IPS DF 6.9 (cell line): ENCODE measurements at regions not wholly inside any gene's neighbourhood (a gene's known extent, or its start where the extent isn't known, plus 50 kb on each side); places are given as distances from the start of the nearest gene placed in this dataset.
"Not testable (repeated sequence)": the region's sequence is repeated elsewhere in the genome, so short reads cannot be mapped to it uniquely, and the experiment has no call there.

Experiments
- DNase-seq: peaks from one replicate; pipeline ENCODE4 v3.0.0-alpha.2; 2013; ENCODE audit warnings: low read depth, low spot score
- H3K27ac ChIP-seq: one replicate; pipeline ENCODE4 v1.5.1; 2013; ENCODE audit warnings: low read length, control low read depth
- H3K27me3 ChIP-seq: 2 replicates; pipeline ENCODE4 v1.6.1; 2013; ENCODE audit warnings: mild to moderate bottlenecking, low read length; ENCODE audit not compliant: control insufficient read depth, insufficient read depth
- H3K36me3 ChIP-seq: 2 replicates; pipeline ENCODE4 v1.6.1; 2013; ENCODE audit warnings: low read length; ENCODE audit not compliant: control insufficient read depth, insufficient read depth
- H3K4me1 ChIP-seq: 2 replicates; pipeline ENCODE4 v1.6.1; 2013; ENCODE audit warnings: low read length; ENCODE audit not compliant: control insufficient read depth, insufficient read depth
- H3K4me3 ChIP-seq: 2 replicates; pipeline ENCODE4 v1.5.1; 2013; ENCODE audit warnings: mild to moderate bottlenecking, low read length
- H3K9me3 ChIP-seq: 2 replicates; pipeline ENCODE4 v1.6.1; 2013; ENCODE audit warnings: low read length, inconsistent platforms; ENCODE audit not compliant: control insufficient read depth, insufficient read depth
- WGBS: extraction: QIAGEN DNeasy Blood & Tissue Kit; methylation state at CpG from one replicate; pipeline ENCODE4 v1.1.7; 2013; ENCODE audit warnings: mixed read lengths, missing lambda C conversion rate; ENCODE audit not compliant: insufficient read length, insufficient coverage; 5-methylcytosine and 5-hydroxymethylcytosine counted together

DNA sequence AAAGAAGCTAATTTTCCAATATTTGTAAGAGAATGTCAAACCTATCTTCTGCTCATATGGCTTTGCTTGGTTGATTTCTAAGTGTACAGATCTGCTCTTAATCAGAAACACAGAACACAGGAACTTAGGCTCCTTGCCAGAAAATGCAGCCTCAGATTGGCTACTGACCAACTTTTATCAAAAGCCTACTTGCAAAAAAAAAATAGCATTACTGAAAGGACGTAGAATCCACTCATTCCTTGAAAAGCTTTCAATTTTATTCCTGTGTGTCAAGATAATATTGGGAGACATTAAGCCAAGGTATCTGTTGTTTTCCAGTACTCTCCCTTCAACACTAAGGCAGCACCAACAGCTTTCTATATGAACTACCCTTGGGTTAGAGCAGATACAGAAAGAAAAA is 127.6 kb upstream of the INTU start:
- no peak for DNase-seq
- no peaks in the 10 kb centered on the region for H3K36me3 ChIP-seq
- peaks cover 4% of the 10 kb centered on the region; the same call in 1 of the 2 replicates for H3K4me1 ChIP-seq
- no CpG with 5 or more reads among the region's 1 CpG for WGBS
- H3K9me3 ChIP-seq = no peaks in the 10 kb centered on the region
- H3K27me3 ChIP-seq = no peaks in the 10 kb centered on the region
- H3K4me3 ChIP-seq = no peak overlapping the region
- no peak overlapping the region for H3K27ac ChIP-seq

DNA sequence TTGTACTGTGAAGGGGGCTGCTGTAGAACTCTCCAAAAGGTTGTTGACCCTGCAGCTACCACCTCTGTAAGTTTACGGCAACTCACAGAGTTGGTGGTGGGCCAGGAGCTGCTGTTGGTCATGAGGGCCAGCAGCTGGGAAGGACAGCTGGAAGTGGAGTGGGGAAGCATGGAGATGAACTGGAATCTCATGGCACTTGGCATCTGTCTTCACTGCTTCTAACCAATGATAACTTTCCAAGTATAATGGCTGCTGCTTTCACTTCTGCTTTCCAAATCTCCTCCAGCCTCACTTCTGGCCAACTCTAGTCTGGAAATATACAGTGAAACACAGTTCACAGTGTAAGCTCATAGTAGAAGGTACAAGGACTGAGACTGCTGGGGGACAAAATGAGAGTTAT is 126.5 kb upstream of the INTU start:
- Histone ChIP-seq H3K36me3 (no peaks in the 10 kb centered on the region), H3K4me3 (no peak overlapping the region), H3K27me3 (no peaks in the 10 kb centered on the region), H3K9me3 (no peaks in the 10 kb centered on the region), H3K27ac (no peak overlapping the region), H3K4me1 (peaks cover 4% of the 10 kb centered on the region; the same call in 1 of the 2 replicates)
- no peak for DNase-seq
- no CpG with 5 or more reads among the region's 1 CpG for WGBS

DNA sequence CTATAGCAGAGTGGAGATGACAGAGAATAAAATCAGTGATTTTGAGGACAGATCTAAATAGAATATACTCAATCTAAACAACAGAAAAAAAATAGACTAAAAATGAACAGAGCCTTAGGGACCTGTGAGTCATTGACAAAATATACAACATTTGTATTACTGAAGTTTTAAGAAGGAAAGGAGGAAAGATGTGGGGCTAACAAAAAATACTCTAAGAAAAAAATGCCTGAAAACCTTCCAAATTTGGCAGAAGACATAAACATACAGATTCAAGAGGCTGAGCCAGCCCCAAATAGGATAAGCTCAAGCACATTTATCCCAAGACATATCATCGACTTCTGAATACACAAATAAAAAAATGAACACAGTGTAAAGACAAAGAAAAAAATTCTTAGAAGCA is 123.6 kb upstream of the INTU start:
- no peaks in the 10 kb centered on the region for H3K36me3 ChIP-seq
- H3K4me1 ChIP-seq = peaks cover 4% of the 10 kb centered on the region; the same call in 1 of the 2 replicates
- no peak overlapping the region for H3K27ac ChIP-seq
- no peaks in the 10 kb centered on the region for H3K27me3 ChIP-seq
- WGBS = no CpG with 5 or more reads among the region's 1 CpG
- no peak overlapping the region for H3K4me3 ChIP-seq
- no peaks in the 10 kb centered on the region for H3K9me3 ChIP-seq
- no peak for DNase-seq

DNA sequence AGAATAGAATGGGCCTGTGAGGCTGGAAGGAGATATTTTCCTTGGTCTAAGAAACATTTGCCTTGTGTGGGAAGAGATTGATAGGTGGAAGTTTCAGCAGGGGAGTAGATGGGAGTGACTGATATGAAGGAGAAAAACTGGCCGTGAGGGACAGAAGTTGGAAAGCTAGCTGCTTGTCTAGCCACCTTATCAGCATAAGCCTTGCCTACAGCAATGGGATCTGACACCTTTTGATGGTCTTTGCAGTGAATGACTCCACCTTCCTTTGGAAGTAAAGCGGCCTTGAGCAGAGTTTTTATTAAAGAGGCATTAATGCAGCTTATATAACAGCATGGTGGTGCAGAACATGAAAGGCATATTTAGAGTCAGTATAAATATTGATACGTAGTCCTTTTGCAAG is 120.1 kb upstream of the INTU start:
- H3K4me1 ChIP-seq, DNase-seq: not testable (repeated sequence)
- WGBS = no CpG with 5 or more reads among the region's 3 CpGs

DNA sequence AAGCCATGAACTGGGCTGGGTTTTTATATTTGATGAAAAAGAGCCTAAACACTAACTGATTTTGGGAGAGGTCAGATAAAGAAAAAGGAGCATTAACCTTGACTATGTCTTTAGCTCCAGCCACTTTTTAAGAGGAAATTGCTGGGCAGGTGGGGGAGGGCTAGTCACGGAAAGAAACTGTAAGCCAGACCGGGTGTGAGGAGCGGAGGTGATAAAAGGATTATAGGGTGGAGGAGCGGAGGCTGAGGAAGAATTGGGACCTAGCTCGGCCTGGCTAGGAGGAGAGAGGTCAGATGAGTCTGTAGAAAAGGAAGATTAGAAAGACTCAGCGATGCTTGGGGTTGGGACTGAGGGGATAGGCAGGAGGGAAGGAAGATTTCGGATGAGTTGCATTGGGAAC is 117.5 kb upstream of the INTU start:
- not testable (repeated sequence) for H3K4me3 ChIP-seq, H3K27ac ChIP-seq, DNase-seq, H3K4me1 ChIP-seq, H3K27me3 ChIP-seq, H3K9me3 ChIP-seq, H3K36me3 ChIP-seq
- no CpG with 5 or more reads among the region's 7 CpGs for WGBS

More for the DNA sequence above, 120.1 kb upstream of the INTU start:
- H3K27me3 ChIP-seq, H3K36me3 ChIP-seq, H3K4me3 ChIP-seq, H3K27ac ChIP-seq, H3K9me3 ChIP-seq: not testable (repeated sequence)

DNA sequence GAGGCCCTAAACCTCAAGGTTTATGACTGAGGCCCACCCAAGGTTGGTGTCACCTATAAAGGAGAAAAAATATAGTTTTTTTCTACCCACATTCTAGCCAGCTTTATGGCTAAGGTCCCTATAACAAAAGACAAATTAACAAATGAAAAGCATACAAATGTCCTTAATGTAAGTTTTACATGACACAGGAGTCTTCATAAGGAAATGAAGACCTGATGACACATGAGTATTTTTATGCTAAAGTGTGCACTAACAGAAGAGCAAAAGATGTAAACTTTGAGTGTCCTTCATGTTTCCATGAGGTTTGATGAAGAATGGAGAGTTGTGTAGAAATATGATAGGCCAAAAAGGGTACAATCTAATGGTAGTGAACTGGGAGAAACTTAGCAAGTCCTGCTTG is 114.7 kb upstream of the INTU start:
- Histone ChIP-seq H3K36me3 (no peaks in the 10 kb centered on the region), H3K4me3 (no peak overlapping the region), H3K27me3 (no peaks in the 10 kb centered on the region), H3K27ac (no peak overlapping the region), H3K4me1 (peaks cover 2% of the 10 kb centered on the region; the same call in 1 of the 2 replicates), H3K9me3 (no peaks in the 10 kb centered on the region)
- no peak for DNase-seq

DNA sequence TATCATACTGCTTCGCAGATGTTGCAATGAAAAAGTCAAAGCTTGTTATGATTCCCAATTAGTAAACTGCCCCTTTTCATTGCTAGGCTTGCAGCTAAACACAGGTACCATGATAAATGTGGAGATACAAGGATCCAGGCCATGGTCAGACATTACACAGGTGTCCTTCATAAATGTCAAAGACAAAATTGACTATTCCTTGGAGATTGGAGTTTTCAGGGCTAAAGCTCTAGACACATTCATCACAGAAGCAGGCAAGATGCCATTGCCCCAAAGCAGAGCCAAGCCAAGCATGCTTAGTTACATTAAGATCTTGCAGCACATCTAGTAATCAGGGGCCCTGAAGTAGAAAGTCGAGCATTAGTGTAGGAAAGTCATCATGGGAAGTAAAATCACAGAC is 111.3 kb upstream of the INTU start:
- H3K4me1 ChIP-seq = peaks cover 2% of the 10 kb centered on the region; the same call in 1 of the 2 replicates
- no peak for DNase-seq
- no CpG with 5 or more reads among the region's 2 CpGs for WGBS

DNA sequence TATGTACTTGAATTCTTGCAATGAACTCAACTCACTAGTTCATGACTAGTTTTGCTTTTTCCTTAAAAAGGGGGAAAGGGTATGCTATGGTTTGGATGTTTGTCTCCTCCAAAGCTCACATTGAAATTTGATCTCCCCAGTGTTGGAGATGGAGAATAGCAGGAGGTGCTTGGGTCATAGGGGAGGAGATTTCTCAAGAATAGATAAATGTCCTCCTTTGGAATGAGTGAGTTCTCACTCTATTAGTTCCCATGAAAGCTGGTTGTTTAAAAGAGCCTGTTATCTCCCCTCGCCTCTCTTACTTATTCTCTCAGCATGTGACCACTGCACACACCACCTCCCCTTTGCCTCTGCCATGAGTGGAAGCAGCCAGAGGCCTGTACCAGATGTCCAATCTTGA is 109.4 kb upstream of the INTU start:
- WGBS = no CpG with 5 or more reads among the region's 1 CpG
- no peaks in the 10 kb centered on the region for H3K27me3 ChIP-seq
- H3K9me3 ChIP-seq = no peaks in the 10 kb centered on the region
- no peak for DNase-seq
- peaks cover 2% of the 10 kb centered on the region; the same call in 1 of the 2 replicates for H3K4me1 ChIP-seq
- no peak overlapping the region for H3K4me3 ChIP-seq
- H3K27ac ChIP-seq = no peak overlapping the region
- H3K36me3 ChIP-seq = no peaks in the 10 kb centered on the region

More for the DNA sequence above, 111.3 kb upstream of the INTU start:
- no peaks in the 10 kb centered on the region for H3K36me3 ChIP-seq
- no peaks in the 10 kb centered on the region for H3K27me3 ChIP-seq
- H3K27ac ChIP-seq = no peak overlapping the region
- no peaks in the 10 kb centered on the region for H3K9me3 ChIP-seq
- no peak overlapping the region for H3K4me3 ChIP-seq

DNA sequence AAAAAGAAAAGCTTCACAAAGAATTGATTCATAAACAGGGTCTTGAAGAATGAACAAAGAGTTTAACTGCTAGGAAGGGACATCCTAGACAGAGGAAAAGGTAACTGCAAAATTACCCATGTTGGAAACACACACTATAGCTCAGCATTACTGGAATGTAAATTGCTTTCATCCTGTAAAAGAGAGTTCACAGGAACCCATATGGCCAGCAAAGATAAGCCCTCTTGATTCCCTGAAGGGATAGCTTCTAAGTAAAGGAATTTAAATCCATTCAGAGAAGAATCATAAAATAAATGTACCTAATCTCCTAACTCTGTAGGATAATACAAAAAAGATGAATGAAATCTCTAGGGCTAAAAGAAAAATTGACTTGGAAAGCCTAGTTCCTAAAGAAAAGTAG is 107.1 kb upstream of the INTU start:
- no peak overlapping the region for H3K27ac ChIP-seq
- no peaks in the 10 kb centered on the region for H3K36me3 ChIP-seq
- no peaks in the 10 kb centered on the region for H3K27me3 ChIP-seq
- H3K9me3 ChIP-seq = no peaks in the 10 kb centered on the region
- no peak for DNase-seq
- H3K4me3 ChIP-seq = no peak overlapping the region
- no peaks in the 10 kb centered on the region; the same call in 1 of the 2 replicates for H3K4me1 ChIP-seq

DNA sequence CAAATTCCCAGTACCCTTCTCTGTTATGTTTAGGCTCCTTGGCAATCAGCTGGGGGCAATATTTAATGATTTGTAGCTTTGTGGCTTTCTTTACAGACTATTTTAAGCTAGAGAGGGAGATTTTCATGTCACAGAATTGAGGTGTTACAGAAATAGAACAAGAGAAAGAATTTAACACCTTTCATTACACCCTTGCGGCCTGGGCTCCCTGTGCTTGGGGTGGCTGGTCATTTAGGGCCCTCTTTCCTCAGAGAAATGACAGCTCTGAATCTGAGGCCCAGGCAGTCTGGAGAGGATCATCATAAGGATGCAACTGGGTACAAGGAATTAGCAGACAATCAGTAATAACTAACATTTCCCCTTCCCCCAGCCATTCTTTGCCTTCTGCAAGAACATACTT is 104.5 kb upstream of the INTU start:
- DNase-seq = no peak
- no peaks in the 10 kb centered on the region for H3K27me3 ChIP-seq
- no peaks in the 10 kb centered on the region for H3K36me3 ChIP-seq
- H3K4me1 ChIP-seq = no peaks in the 10 kb centered on the region
- WGBS = no CpG with 5 or more reads among the region's 1 CpG
- H3K9me3 ChIP-seq = no peaks in the 10 kb centered on the region
- H3K4me3 ChIP-seq = no peak overlapping the region
- H3K27ac ChIP-seq = no peak overlapping the region

DNA sequence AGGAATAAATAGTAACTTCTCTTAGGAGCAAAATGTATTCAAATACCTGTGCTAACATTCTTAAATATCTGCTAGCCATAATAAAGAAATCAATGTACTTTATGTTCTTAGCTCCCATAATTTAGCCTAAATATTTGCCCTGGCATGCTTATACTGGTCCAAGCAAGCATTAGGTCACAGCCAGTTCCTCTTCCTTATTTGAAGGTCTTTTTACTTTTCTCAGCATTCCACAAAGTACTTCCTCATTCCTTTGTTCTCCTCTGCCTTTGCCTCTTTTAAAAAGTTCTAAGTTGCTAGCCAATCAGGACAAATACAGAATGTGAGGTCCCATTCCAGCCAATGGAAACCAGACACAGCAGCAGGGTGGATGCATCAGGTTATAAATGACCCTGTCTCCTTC is 102.9 kb upstream of the INTU start:
- not testable (repeated sequence) for H3K4me1 ChIP-seq, DNase-seq, H3K27ac ChIP-seq, H3K9me3 ChIP-seq, H3K27me3 ChIP-seq, H3K4me3 ChIP-seq, H3K36me3 ChIP-seq
